ENCODE measurements at regions not wholly inside any gene's neighbourhood (a gene's known extent, or its start where the extent isn't known, plus 50 kb on each side); places are given as distances from the start of the nearest gene placed in this dataset.

GRCh38 chr3:191139736-191140135 is 59.3 kb upstream of the OSTN start:
- DNase-seq (ENCODE audit: low spot score): no peak
- Mint-ChIP-seq H3K27me3 (ENCODE audit: low read depth) (no peaks in the 10 kb centered on the region; the same call in 1 of the 2 replicates), H3K36me3 (no peaks in the 10 kb centered on the region), H3K9me3 (no peaks in the 10 kb centered on the region), H3K4me1 (no peaks in the 10 kb centered on the region), H3K27ac (no peak overlapping the region), H3K4me3 (no peak overlapping the region)
- CTCF ChIA-PET: no interaction called here
- POLR2A ChIA-PET: no interaction called here
- no peak for TF ChIP-seq ATF3 (CRISPR knock-in tag; conservative IDR thresholded peaks at IDR 0.05)
- TF ChIP-seq MXD4 (CRISPR knock-in tag; IDR thresholded peaks at IDR 0.05; ENCODE audit: borderline replicate concordance): no peak
- TF ChIP-seq, protein P1, sequence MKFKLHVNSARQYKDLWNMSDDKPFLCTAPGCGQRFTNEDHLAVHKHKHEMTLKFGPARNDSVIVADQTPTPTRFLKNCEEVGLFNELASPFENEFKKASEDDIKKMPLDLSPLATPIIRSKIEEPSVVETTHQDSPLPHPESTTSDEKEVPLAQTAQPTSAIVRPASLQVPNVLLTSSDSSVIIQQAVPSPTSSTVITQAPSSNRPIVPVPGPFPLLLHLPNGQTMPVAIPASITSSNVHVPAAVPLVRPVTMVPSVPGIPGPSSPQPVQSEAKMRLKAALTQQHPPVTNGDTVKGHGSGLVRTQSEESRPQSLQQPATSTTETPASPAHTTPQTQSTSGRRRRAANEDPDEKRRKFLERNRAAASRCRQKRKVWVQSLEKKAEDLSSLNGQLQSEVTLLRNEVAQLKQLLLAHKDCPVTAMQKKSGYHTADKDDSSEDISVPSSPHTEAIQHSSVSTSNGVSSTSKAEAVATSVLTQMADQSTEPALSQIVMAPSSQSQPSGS (CRISPR knock-in tag; IDR thresholded peaks at IDR 0.05; ENCODE audit: borderline replicate concordance, low read depth): no peak
- no peak for TF ChIP-seq USF1 (CRISPR knock-in tag; IDR thresholded peaks at IDR 0.05)
- TF ChIP-seq RORB (CRISPR knock-in tag; IDR thresholded peaks at IDR 0.05): no peak
- TF ChIP-seq GRHL2 (CRISPR knock-in tag; IDR thresholded peaks at IDR 0.05; ENCODE audit: insufficient replicate concordance, severe bottlenecking): no peak
- TF ChIP-seq ZNF416 (CRISPR knock-in tag; IDR thresholded peaks at IDR 0.05): no peak
- no peak for TF ChIP-seq NFATC4 (CRISPR knock-in tag; IDR thresholded peaks at IDR 0.05)
- TF ChIP-seq RELA (CRISPR knock-in tag; IDR thresholded peaks at IDR 0.05; ENCODE audit: borderline replicate concordance): no peak
- TF ChIP-seq, protein P2, sequence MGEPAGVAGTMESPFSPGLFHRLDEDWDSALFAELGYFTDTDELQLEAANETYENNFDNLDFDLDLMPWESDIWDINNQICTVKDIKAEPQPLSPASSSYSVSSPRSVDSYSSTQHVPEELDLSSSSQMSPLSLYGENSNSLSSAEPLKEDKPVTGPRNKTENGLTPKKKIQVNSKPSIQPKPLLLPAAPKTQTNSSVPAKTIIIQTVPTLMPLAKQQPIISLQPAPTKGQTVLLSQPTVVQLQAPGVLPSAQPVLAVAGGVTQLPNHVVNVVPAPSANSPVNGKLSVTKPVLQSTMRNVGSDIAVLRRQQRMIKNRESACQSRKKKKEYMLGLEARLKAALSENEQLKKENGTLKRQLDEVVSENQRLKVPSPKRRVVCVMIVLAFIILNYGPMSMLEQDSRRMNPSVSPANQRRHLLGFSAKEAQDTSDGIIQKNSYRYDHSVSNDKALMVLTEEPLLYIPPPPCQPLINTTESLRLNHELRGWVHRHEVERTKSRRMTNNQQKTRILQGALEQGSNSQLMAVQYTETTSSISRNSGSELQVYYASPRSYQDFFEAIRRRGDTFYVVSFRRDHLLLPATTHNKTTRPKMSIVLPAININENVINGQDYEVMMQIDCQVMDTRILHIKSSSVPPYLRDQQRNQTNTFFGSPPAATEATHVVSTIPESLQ (CRISPR knock-in tag; IDR thresholded peaks at IDR 0.05): no peak
- TF ChIP-seq, protein P3, sequence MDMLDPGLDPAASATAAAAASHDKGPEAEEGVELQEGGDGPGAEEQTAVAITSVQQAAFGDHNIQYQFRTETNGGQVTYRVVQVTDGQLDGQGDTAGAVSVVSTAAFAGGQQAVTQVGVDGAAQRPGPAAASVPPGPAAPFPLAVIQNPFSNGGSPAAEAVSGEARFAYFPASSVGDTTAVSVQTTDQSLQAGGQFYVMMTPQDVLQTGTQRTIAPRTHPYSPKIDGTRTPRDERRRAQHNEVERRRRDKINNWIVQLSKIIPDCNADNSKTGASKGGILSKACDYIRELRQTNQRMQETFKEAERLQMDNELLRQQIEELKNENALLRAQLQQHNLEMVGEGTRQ (CRISPR knock-in tag; IDR thresholded peaks at IDR 0.05): no peak
- no peak for TF ChIP-seq GABPB1 (CRISPR knock-in tag; IDR thresholded peaks at IDR 0.05)
- no peak for TF ChIP-seq ATF1 (CRISPR knock-in tag; IDR thresholded peaks at IDR 0.05)
- TF ChIP-seq, protein P4, sequence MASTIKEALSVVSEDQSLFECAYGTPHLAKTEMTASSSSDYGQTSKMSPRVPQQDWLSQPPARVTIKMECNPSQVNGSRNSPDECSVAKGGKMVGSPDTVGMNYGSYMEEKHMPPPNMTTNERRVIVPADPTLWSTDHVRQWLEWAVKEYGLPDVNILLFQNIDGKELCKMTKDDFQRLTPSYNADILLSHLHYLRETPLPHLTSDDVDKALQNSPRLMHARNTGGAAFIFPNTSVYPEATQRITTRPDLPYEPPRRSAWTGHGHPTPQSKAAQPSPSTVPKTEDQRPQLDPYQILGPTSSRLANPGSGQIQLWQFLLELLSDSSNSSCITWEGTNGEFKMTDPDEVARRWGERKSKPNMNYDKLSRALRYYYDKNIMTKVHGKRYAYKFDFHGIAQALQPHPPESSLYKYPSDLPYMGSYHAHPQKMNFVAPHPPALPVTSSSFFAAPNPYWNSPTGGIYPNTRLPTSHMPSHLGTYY (CRISPR knock-in tag; IDR thresholded peaks at IDR 0.05): no peak
- TF ChIP-seq GTF2I (CRISPR knock-in tag; conservative IDR thresholded peaks at IDR 0.05): no peak
- no peak for TF ChIP-seq NFE2L1 (CRISPR knock-in tag; IDR thresholded peaks at IDR 0.05)
- no peak for ATAC-seq

DNA sequence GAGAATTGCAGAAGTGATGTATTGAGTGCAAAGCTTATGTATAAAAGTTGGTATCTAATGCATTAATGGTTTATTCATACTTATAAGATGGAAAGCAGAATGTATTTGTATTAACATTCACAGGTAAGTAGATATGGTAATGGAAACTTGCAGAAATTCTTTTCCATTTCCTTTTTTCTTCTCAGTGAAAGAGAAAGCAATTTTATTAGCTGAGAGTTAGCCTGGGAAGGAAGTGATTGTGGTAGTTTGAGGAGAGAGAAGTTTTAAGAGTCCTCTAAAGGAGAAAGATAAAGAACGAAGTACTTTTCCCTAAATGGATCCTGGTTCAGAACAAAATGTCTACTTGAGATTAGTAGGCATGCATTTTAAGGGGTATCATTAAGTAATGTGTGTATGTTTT is 60.1 kb upstream of the OSTN start:
- H3K36me3 Mint-ChIP-seq: no peaks in the 10 kb centered on the region
- no peak for DNase-seq (ENCODE audit: low spot score)
- no peaks in the 10 kb centered on the region; the same call in 1 of the 2 replicates for H3K27me3 Mint-ChIP-seq (ENCODE audit: low read depth)
- no peak overlapping the region for H3K27ac Mint-ChIP-seq
- CTCF ChIA-PET: no interaction called here
- H3K4me3 Mint-ChIP-seq: no peak overlapping the region
- no peaks in the 10 kb centered on the region for H3K4me1 Mint-ChIP-seq
- no peak for ATAC-seq
- TF ChIP-seq NFYB (CRISPR knock-in tag; conservative IDR thresholded peaks at IDR 0.05; ENCODE audit: low read depth): no peak
- no peak for TF ChIP-seq FOXJ3 (CRISPR knock-in tag; IDR thresholded peaks at IDR 0.05; ENCODE audit: borderline replicate concordance)
- no peak for TF ChIP-seq ZNF232 (CRISPR knock-in tag; IDR thresholded peaks at IDR 0.05)
- TF ChIP-seq TP53 (CRISPR knock-in tag; IDR thresholded peaks at IDR 0.05): no peak
- TF ChIP-seq, protein P5, sequence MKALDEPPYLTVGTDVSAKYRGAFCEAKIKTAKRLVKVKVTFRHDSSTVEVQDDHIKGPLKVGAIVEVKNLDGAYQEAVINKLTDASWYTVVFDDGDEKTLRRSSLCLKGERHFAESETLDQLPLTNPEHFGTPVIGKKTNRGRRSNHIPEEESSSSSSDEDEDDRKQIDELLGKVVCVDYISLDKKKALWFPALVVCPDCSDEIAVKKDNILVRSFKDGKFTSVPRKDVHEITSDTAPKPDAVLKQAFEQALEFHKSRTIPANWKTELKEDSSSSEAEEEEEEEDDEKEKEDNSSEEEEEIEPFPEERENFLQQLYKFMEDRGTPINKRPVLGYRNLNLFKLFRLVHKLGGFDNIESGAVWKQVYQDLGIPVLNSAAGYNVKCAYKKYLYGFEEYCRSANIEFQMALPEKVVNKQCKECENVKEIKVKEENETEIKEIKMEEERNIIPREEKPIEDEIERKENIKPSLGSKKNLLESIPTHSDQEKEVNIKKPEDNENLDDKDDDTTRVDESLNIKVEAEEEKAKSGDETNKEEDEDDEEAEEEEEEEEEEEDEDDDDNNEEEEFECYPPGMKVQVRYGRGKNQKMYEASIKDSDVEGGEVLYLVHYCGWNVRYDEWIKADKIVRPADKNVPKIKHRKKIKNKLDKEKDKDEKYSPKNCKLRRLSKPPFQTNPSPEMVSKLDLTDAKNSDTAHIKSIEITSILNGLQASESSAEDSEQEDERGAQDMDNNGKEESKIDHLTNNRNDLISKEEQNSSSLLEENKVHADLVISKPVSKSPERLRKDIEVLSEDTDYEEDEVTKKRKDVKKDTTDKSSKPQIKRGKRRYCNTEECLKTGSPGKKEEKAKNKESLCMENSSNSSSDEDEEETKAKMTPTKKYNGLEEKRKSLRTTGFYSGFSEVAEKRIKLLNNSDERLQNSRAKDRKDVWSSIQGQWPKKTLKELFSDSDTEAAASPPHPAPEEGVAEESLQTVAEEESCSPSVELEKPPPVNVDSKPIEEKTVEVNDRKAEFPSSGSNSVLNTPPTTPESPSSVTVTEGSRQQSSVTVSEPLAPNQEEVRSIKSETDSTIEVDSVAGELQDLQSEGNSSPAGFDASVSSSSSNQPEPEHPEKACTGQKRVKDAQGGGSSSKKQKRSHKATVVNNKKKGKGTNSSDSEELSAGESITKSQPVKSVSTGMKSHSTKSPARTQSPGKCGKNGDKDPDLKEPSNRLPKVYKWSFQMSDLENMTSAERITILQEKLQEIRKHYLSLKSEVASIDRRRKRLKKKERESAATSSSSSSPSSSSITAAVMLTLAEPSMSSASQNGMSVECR (CRISPR knock-in tag; IDR thresholded peaks at IDR 0.05; ENCODE audit: borderline replicate concordance): no peak
- no peak for TF ChIP-seq GRHL2 (CRISPR knock-in tag; IDR thresholded peaks at IDR 0.05; ENCODE audit: insufficient replicate concordance, severe bottlenecking)
- no peak for TF ChIP-seq SMAD3 (CRISPR knock-in tag; IDR thresholded peaks at IDR 0.05; ENCODE audit: borderline replicate concordance)
- no peak for TF ChIP-seq ZNF423 (CRISPR knock-in tag; IDR thresholded peaks at IDR 0.05)
- no peak for TF ChIP-seq ESRRA (CRISPR knock-in tag; IDR thresholded peaks at IDR 0.05; ENCODE audit: borderline replicate concordance)
- no peak for TF ChIP-seq ZNF416 (CRISPR knock-in tag; IDR thresholded peaks at IDR 0.05)
- TF ChIP-seq NR2C2 (CRISPR knock-in tag; IDR thresholded peaks at IDR 0.05): no peak
- POLR2A ChIA-PET: no interaction called here
- H3K9me3 Mint-ChIP-seq: no peaks in the 10 kb centered on the region
